ENCODE measurements at regions not wholly inside any gene's neighbourhood (a gene's known extent, or its start where the extent isn't known, plus 50 kb on each side); places are given as distances from the start of the nearest gene placed in this dataset.
A peak's percentile ranks its signal among the peaks of the same experiment; 100 is the strongest.

DNA sequence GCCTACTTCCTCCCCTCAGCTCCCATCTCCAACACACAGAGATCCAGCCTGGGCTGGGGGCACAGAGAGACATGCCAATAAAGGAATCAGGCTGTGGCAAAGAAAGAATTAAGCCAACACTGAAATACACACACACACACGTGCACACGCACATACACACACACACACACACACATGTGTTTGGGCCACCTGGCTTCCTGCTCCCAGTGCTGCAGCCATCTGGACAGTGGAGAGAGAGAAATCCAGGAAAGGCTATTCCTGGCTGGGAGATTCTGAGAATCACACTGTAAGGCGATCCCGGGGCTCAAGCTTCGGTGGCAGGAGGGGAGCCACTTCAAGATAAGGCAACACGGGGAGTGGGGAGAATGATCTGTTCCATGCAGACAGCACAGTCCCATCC is 72.4 kb downstream of the NOG start:
- DNase-seq = peak in 3 of 5 donors; percentile 14 to 44 (median 39)
- FAIRE-seq = no peak
- Histone ChIP-seq H3K27me3 (ENCODE audit: control insufficient read depth, insufficient read depth, low read length) (no peaks in the 10 kb centered on the region), H3K4me1 (ENCODE audit: control insufficient read depth in 2 of 3, insufficient read depth in 2 of 3, low read depth in 1 of 3, low read length in 3 of 3) (no peaks in the 10 kb centered on the region), H3K4me3 (ENCODE audit: low read length in 3 of 3) (no peak overlapping the region), H3K36me3 (ENCODE audit: control insufficient read depth in 2 of 3, insufficient read depth in 3 of 3, low read length in 3 of 3) (no peaks in the 10 kb centered on the region), H3K9me3 (ENCODE audit: control insufficient read depth in 2 of 3, insufficient read depth in 1 of 3, low read length in 3 of 3) (no peaks in the 10 kb centered on the region), H3K27ac (ENCODE audit: low read depth in 2 of 2, low read length in 2 of 2) (no peak overlapping the region), H3K9ac (ENCODE audit: low read length in 3 of 3) (no peak overlapping the region)
- intact Hi-C loops (cut with DNase I) = no loop called here
- no peak for TF ChIP-seq CTCF (IDR thresholded peaks at IDR 0.05; ENCODE audit: borderline replicate concordance, extremely low read depth, insufficient read depth)

DNA sequence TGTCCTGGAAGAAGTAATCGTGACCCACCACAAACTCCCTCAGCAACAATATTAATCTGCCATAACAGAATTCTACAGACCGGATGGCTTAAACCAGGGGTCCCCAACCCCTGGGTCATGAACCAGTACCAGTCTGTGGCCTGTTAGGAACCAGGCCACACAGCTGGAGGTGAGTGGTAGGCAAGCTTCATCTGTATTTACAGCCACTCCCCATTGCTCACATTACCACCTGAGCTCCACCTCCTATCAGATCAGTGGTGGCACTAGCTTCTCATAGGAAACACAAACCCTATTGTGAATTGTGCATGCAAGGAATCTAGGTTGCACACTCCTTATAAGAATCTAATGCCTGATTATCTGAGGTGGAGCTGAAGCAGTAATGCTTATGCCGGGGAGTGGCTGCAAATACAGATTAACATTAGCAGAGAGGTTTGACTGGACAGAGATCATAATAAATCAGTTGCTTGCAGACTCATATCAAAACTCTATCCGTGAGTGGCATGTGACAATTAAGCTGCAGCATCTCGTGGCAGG is 74.5 kb downstream of the NOG start:
- no peak for TF ChIP-seq CTCF (IDR thresholded peaks at IDR 0.05; ENCODE audit: borderline replicate concordance, extremely low read depth, insufficient read depth)
- intact Hi-C loops (cut with DNase I) = no loop called here
- H3K4me3 ChIP-seq (ENCODE audit: low read length in 3 of 3) = no peak overlapping the region
- no peak overlapping the region for H3K9ac ChIP-seq (ENCODE audit: low read length in 3 of 3)
- no peaks in the 10 kb centered on the region for H3K27me3 ChIP-seq (ENCODE audit: control insufficient read depth, insufficient read depth, low read length)
- no peak for DNase-seq
- H3K9me3 ChIP-seq (ENCODE audit: control insufficient read depth in 2 of 3, insufficient read depth in 1 of 3, low read length in 3 of 3) = no peaks in the 10 kb centered on the region
- no peak overlapping the region for H3K27ac ChIP-seq (ENCODE audit: low read depth in 2 of 2, low read length in 2 of 2)
- no peaks in the 10 kb centered on the region for H3K4me1 ChIP-seq (ENCODE audit: control insufficient read depth in 2 of 3, insufficient read depth in 2 of 3, low read depth in 1 of 3, low read length in 3 of 3)
- FAIRE-seq = no peak
- no peaks in the 10 kb centered on the region for H3K36me3 ChIP-seq (ENCODE audit: control insufficient read depth in 2 of 3, insufficient read depth in 3 of 3, low read length in 3 of 3)

DNA sequence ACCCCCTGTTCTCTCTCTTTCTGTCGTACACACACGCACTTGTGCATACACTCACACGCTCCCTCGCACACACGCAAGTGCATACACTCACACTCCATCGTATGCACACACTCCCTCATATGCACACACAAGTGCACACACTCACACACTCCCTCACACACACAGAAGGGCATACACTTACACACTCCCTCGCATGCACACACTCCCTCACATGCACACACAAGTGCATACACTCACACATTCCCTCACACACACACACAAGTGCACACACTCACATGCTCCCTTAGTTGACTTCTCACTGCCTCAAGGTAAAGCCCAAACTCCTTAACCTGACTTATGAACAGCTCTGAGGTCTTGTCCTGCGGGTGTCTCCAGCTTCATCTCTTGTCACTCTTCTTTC is 78.7 kb downstream of the NOG start:
- TF ChIP-seq CTCF (IDR thresholded peaks at IDR 0.05; ENCODE audit: borderline replicate concordance, extremely low read depth, insufficient read depth) = no peak
- intact Hi-C loops (cut with DNase I) = no loop called here
- no peaks in the 10 kb centered on the region for H3K9me3 ChIP-seq (ENCODE audit: control insufficient read depth in 2 of 3, insufficient read depth in 1 of 3, low read length in 3 of 3)
- H3K4me1 ChIP-seq (ENCODE audit: control insufficient read depth in 2 of 3, insufficient read depth in 2 of 3, low read depth in 1 of 3, low read length in 3 of 3) = no peaks in the 10 kb centered on the region
- no peak for FAIRE-seq
- no peak overlapping the region for H3K9ac ChIP-seq (ENCODE audit: low read length in 3 of 3)
- H3K27me3 ChIP-seq (ENCODE audit: control insufficient read depth, insufficient read depth, low read length) = peaks cover 4% of the 10 kb centered on the region
- no peak overlapping the region for H3K4me3 ChIP-seq (ENCODE audit: low read length in 3 of 3)
- no peak for DNase-seq
- no peaks in the 10 kb centered on the region for H3K36me3 ChIP-seq (ENCODE audit: control insufficient read depth in 2 of 3, insufficient read depth in 3 of 3, low read length in 3 of 3)
- no peak overlapping the region for H3K27ac ChIP-seq (ENCODE audit: low read depth in 2 of 2, low read length in 2 of 2)

DNA sequence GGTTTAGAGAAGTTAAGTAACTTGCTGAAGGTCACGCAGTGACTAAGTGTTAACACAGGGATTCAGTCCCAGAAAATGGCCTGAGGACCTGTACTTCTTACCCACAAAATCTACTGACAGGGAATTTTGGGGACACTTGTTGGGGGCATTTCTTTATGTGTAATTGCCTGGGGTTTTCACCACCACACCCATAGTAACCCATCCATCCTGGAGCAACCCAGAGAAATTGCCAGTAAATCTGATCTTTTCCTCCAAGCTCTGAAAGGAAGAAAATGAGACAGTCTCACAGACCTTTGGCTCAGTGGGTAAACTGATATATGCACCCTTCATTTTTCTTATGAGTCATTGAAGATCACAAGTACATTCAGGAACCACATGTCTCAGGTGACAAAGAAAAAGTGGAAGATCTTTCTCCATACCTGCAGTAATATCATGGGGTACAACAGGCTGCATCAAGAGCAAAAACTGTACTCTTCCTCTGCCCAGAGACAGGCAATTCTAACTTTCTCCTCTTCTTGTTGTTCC is 81.0 kb downstream of the NOG start:
- intact Hi-C loops (cut with DNase I) = no loop called here

More for the DNA sequence above, 81.0 kb downstream of the NOG start:
- Histone ChIP-seq H3K4me3 (ENCODE audit: low read length in 3 of 3) (no peak overlapping the region), H3K4me1 (ENCODE audit: control insufficient read depth in 2 of 3, insufficient read depth in 2 of 3, low read depth in 1 of 3, low read length in 3 of 3) (no peaks in the 10 kb centered on the region), H3K36me3 (ENCODE audit: control insufficient read depth in 2 of 3, insufficient read depth in 3 of 3, low read length in 3 of 3) (no peaks in the 10 kb centered on the region), H3K27ac (ENCODE audit: low read depth in 2 of 2, low read length in 2 of 2) (no peak overlapping the region), H3K9me3 (ENCODE audit: control insufficient read depth in 2 of 3, insufficient read depth in 1 of 3, low read length in 3 of 3) (no peaks in the 10 kb centered on the region), H3K27me3 (ENCODE audit: control insufficient read depth, insufficient read depth, low read length) (peaks cover 11% of the 10 kb centered on the region), H3K9ac (ENCODE audit: low read length in 3 of 3) (no peak overlapping the region)
- no peak for TF ChIP-seq CTCF (IDR thresholded peaks at IDR 0.05; ENCODE audit: borderline replicate concordance, extremely low read depth, insufficient read depth)
- DNase-seq = no peak
- no peak for FAIRE-seq
